GM18907 (cell line): ENCODE measurements at regions not wholly inside any gene's neighbourhood (a gene's known extent, or its start where the extent isn't known, plus 50 kb on each side); places are given as distances from the start of the nearest gene placed in this dataset.

Source experiments
- ATAC-seq: cut with Tn5 transposase; IDR thresholded peaks from one replicate; pipeline ENCODE4 v1.9.1; 2021; ENCODE audit warnings: mild to moderate bottlenecking, moderate library complexity; ENCODE audit not compliant: unreplicated experiment

DNA sequence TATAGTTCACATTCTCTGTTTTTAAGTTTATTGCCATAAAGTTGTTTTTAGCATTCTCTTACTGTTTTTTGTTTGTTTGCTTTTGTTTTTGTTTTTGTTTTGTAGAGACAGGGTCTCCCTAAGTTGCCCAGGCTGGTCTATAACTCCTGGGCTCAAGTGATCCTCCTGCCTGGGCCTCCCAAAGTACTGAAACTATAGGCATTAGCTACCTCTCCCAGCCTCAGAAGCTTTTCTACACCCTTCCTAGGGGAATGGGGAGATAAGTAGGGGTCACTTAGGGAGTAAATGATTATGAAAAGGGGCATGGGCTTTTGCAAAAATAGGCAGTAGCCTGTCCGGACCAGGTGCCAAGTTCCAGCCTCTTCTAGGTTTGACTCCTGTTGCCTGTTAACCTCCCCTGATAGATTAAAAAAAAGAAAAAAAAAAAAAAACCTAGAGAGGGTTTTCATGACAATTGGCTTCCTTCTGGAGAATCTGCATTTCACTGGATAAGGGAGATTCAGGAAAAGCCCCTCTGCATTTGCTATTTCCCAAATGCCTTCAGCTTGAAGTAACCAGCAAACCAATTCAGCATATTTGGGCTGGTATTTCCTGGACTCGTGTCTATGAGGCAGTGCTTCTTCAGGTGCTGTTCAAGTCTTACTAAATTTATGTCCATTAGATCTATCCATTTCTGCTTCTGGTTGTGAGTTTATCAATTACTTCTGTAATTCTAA, 216.8 kb downstream of the TM9SF2 start:
- ATAC-seq, result no peak

DNA sequence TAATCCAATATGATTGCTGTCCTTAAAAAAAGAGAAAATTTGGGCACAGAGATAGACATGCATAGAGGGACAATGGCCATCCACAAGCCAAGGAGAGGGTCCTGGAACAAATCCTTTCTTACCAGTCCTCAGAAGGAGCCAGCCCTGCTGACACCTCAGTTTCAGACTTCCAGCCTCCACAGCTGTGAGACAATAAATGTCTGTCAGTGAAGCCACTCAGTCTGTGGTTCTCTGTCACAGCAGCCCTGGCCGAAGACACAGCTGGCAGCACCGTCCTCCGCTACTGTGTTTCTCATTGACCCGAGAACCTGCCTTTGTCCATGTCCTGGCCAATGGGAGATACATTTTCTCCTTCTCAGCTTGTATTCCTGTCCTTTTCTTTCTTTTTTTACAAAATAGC, 207.9 kb downstream of the TM9SF2 start:
- ATAC-seq, result no peak

DNA sequence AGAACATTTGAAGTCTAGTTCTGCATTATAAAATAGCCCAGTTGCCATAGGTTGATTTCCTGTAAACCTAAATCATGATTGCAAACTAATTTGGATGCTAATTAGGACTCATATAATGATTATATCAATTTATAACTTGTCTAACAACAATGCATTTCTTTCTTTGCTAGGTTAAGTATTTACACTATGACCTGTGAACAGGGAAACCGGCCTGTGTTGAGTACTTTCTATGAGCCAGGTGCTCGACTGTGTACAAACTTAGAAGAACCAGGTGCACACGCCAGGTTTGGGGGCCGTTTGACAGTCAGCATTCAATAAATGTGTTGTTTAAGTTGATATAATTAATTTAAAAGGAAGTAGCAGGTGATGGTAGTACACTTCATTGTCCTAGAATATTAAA, 203.1 kb downstream of the TM9SF2 start:
- ATAC-seq, result no peak

DNA sequence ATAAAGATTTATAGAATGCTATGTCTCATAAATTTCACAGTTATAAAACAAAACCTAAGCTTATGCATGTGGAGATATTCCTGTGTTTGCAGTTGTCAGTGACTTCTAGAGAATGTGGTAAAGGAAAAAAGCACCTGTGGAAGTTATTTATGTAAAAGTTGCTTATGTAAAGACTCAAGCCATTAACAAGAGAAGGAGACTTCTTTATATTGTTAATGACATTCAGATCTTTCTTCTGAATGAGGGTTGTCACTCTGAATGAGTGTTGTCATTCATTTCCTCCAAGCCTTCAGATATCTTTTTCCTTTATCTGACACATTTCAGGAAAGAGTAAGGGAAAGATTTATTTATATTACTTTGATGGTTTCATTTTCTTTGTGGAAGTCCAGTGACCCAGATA, 202.6 kb downstream of the TM9SF2 start:
- ATAC-seq, result no peak

DNA sequence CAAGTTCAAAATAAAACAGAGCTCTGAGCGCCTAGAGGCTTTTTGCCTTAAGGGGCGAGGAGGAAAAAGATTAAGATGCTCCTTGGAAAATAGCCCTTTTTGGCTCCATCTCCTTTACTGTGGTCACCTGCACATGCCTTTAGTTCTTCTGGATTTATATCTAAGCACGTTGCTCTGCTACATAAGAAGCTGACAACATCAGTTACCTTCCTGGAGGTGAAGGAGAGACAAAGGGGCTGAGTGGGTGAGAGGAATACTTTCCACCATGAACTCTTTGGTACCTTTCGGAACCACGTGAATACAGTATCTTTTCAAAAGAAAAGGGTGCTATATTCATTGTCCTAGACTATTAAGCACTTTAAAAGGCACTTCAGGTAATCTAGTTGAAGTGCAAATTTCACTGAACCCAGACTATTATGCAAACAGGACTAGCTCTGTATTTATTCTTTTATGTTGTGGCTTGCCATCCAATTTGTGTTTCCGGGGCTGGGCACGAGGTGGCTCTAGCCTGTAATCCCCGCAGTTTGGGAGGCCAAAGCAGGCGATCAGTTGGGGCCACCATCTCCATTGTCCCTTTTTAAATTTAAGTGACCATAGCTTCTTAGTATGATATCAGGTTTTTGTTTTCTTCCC, 201.5 kb downstream of the TM9SF2 start:
- ATAC-seq, result no peak

DNA sequence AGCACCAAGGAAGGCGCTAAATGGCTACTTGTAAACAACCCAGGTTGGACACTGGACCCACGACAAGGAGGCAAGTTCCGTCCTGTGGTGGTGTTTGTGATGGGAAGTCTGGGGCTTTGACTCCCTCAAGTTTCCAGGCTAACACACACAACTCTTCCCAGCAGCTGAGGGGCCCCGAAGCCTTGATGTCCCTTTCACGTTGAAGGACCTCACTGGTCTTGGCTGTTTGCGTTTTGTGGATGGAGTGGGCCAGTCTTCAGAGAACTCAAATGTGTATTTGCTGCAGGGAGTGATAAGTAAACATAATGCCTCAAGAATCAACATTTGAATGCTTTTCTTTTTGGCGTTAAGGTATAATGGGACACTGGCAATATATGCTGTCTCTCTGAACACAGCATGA, 199.2 kb downstream of the TM9SF2 start:
- ATAC-seq, result no peak

DNA sequence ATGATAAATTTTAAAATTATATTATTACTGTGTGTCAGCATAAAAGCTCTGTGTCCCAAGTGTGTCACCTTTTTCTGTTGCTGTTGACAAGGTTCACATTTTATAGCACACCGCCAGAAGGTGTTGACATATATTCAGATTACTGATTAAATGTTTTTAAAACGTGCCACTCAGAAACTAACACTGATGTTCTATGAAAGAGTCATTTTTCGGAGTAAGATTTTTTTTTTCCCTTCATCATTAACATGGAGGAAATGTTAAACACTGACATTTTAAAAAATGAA, 197.5 kb downstream of the TM9SF2 start:
- no peak for ATAC-seq

DNA sequence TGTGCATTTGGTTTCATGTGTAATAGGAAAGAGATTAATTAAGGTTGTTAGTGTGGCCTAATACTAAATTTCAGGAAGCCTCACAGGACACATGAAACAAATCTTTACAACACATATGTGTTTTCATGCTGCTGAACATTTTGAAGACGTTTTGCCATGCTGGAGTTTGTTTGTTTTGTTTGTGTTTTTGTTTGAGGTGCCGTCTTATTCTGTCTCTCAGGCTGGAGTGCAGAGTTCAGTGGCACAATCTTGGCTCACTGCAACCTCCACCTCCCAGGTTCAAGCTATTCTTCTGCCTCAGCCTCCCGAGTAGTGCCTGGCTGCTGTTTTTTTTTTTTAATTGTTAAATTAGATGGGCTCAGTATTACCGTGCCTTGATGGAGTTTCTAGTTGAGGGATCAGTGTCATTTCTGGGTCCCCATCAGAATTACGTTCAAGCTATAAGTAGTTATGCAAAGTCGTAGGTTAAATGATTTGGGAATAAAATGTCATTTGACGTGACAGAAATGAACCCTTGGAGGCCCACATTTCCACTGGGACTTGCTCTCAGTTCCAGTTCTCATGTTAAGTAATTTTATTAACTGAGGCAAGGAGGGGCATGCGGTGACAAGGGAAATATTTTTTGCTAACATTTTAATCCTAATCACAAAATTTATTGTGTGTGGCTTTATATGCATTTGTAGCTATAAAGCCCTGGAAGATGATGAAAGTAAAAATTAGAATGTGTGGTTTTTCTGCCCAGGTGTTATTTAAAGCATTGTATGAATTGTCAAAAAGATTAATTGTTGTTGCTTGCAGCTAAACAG, 196.9 kb downstream of the TM9SF2 start:
- ATAC-seq, result no peak

DNA sequence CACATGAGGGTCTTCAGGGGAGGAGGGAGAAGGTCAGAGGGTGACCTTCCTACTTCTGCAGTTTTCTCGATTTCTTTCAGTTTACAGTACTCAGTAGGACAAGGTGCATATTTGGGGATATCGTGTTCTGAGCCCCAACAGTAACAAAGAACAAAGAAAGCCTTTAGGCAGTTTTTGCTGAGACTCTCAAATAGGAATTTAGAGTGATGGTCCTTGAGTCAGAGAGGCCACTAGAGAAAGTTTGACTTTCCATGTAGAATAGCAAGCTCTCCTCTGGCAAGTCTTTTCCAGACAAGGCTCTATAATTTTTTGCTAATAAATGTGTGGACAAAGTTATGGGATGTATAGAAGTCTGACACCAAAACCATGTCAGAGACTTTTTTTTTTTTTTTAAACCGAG, 194.6 kb downstream of the TM9SF2 start:
- no peak for ATAC-seq

DNA sequence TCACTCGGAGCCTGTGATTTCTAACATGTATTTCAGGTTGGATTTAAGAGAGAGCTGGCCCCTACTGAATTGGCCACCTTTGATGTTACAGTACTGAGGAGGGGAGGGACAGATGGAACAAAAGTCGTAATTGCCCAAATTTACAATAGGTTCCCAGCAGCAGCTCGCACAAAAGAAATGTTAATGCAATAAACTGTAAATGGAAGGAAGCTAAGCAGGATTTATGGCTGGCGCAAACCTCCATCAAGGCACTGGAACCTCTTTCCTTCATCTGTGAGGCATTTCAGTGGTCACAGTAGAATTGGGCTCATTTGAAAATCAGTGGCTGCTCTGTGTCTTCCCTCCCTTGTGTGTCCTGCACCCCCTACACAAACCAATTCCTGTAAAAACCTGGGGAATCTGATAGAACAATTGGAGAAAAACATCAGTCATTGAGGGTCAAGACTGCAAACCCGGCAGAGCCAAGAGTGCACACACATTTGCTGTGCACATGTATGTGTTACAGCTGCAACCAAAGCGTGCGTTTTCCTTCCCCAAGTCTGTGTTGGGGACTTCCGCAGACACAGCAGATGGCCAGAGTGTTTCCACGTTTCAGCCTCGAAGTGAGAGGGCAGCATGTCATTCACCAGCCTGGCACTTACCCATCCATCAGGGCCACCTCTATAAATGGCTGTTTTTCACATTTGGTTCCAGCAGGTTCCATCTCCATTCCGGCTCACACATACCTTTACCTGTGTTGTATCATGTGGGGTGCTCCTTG, 192.8 kb downstream of the TM9SF2 start:
- ATAC-seq, result no peak

DNA sequence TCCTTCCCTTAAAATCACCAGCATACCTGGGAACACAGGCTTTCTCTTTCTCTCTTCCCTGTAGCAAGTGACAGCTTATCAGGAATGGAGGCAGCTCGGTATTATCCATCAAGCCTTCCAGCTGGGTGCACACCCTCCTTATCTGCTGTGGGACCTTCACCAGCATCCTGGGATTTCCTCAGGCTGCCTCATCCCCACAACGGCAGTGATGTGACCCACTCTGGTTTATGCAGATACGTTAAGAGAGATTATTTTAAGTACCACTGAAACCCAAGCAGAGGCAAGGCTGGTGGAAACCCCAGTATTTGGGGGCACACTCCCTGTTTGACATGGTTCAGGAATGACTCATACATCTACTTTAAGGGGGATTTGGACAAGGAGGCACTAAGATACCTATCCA, 192.1 kb downstream of the TM9SF2 start:
- ATAC-seq, result no peak

DNA sequence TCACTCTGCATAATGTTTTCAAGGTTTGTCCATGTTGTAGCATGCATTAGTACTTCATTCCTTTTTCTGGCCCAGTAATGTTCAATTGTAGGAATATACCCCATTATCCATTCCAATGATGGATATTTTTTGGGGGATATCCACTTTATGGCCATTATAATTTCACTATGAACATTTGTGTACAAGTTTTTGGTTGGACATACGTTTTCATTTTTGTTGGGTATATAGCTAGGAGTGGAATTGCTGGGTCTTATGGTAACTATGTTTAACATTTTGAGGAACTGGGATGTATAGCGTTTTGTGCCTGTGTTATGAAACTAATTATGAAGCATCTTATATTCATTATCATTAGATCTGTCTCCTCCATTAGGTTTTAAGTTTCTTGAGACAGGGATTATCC, 191.6 kb downstream of the TM9SF2 start:
- no peak for ATAC-seq

DNA sequence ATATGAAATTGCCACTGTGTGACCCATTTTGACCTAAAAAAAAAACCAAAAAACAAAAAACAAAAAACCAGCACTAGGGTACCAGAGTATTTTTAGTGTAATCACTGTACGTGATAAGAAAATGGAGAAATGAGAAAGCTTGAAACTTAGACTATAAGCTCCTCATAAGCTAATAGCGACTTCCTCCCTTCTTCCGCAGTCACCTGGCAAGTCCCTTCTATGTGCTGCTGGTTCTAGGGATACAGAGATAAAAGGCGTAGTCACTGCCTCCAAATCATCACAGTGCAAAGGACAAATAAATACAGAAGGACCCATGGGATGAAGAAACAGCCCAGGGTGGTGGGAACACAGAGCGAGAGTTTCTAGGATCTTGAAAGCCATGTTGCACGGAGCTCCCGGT, 190.3 kb downstream of the TM9SF2 start:
- no peak for ATAC-seq

DNA sequence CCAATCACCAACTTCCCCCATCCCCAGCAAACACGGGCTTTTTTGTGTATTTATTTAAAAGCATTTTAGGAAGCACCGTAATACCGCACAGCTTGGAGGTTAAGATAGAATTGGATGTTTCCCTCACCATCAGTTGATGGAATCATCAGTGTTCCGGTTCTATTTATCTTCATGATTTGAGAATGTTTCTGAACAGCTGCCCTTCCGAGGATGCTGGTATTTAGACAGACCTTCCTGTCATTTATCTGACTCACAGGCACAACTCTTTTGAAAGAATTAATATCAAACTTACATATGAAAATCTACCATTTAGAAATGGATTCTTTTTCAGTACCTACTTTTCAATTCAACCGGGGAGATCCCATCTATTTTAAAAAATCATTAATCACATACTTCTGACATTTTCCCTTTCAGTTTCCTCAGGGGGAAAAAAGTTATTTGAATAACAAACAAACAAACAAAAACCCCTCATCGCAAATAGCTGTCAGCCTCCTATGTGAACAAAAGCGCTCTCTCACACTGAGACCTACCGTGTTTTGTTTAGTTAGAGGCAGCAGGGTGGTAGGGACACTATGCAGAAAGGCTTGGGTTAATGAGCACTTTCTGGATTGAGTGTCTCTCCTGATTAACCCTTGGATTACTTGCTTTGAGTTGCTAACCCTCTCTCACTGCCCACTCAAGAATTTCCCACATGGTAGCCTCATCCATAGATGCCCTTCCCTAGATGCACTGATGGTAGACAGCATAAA, 189.3 kb downstream of the TM9SF2 start:
- ATAC-seq, result no peak

DNA sequence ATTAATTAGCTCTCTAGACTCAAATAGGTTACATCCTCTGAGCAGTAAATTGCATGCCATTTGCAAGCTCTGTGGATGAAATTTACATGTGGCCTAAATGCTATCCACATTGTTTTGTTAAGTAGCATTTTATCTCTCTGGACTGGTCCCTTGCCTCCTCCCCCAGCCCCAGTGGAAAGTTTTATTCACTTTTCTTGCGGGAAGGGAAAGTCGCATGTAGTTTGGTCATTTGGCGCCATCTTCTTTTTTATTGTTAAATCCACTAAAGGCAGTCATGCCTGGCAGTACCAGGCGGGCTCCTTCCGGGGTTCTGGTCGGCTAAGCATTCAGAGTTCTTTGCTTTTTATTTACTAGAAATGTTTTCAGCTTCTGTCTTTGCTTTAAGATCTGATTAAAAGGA, 188.7 kb downstream of the TM9SF2 start:
- no peak for ATAC-seq

DNA sequence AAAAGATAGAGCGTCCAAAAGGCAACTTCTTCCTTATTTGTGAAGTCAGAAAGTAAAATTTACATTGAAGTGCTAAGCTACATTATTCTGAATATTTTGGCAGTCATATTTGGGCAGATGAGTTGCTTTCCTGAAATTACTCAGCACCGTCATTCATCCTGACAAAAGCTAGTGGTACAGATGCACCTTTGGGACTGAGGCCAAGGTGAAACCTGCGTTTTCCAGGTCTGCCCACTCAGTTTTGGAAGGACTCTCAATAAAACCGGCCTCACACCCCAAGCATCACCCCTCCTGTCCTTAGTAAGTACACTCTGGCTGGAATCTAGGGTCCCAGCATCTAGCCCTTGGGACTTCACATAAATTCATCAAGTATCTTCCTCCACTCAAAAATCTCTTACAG, 187.5 kb downstream of the TM9SF2 start:
- ATAC-seq, result no peak

DNA sequence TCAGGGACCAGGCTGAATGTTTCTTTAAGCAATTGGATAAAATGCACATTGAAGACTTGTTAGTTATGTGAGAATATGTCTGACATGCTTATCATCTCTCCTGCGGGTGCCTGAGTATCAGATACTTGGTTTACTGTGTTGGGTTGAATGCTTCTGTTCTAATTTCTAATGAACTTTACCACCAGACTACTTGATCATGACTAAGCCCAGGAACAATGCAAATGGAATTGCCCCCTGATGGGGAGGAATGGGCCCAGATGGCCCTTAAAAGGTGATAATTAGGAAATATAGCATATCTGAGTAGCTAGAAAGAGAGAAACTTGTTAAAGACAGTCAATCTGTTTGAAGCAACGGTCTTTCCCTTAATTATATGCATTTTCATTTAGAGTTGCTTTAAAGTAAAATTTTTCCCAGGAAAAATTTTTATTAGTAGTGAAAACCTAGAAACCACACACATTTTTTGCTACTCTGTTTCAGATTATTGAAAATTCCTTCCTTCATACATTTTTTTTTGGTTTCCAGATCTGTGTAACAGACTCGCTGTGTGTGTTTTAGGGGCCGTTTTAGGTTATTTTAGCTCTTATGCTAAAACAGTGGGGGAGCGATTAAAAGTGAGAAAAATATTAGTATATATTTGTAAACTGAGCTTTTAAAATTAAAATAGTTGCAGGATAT, 186.6 kb downstream of the TM9SF2 start:
- ATAC-seq, result no peak

DNA sequence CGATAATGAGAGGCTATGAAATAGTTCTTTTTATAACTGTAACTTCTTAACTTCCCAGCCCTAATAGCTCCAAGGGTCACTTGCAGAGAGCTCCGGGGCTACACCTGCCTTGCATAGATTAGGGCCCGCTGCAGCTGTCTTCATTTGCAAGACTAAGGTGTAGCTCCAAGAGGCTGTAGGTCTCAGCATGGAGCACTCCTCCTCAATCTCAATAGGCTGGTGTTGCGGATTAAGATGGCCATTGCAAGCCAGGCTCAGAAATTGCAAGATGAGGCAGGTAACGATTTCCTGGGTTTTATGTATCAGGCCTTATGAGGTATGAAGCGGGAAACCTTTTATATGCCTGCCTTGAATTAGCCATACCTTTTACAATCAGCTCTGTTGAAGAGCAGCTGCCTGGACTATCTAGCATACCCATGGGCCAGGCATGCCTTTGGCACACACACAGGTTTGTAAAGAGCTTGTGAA, 185.7 kb downstream of the TM9SF2 start:
- ATAC-seq, result no peak

DNA sequence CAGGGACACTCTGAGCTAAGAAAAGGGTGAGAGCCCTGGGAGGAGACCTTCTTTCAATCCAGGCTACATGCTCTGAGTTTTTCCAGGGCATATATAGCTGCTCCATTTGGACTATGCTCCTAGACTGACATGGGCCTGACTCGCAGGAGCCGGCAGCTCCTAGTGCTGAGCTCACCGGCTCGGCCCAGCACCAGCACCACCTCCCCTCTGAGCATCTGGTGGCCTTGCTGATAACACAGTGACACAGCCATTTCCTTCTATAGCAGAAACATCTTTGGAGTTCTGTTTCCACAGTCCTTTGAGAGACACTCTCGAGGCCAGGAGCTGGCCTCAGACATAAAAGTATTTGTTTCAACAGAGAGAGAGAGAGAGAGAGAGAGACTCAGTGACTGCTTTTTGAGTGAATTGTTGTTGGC, 184.9 kb downstream of the TM9SF2 start:
- ATAC-seq, result no peak

DNA sequence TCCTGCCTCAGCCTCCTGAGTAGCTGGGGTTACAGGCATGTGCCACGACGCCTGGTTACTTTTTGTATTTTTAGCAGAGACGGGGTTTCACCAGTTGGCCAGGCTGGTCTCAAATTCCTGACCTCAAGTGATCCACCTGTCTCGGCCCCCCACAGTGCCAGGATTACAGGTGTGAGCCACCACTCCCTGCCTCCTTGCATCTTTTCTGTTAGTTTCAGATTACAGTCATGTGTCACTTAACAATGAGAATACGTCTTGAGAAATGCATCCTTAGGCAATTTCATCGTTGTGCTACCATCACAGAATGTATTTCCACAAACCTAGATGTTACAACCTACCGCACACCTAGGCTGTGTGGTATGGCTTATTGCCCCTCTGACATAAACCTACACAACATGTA, 180.4 kb downstream of the TM9SF2 start:
- no peak for ATAC-seq
